Activated CD8-positive, alpha-beta memory T cell treated with anti-CD3 and anti-CD28 coated beads, Interleukin-2, amount 50 U/mL, for 24 hours (primary cell): ENCODE measurements at regions not wholly inside any gene's neighbourhood (a gene's known extent, or its start where the extent isn't known, plus 50 kb on each side); places are given as distances from the start of the nearest gene placed in this dataset.
A peak's percentile ranks its signal among the peaks of the same experiment; 100 is the strongest.

Source experiments
- DNase-seq: peaks from one replicate; pipeline ENCODE4 v3.0.0-alpha.2; 2020; ENCODE audit errors: extremely low read depth

DNA sequence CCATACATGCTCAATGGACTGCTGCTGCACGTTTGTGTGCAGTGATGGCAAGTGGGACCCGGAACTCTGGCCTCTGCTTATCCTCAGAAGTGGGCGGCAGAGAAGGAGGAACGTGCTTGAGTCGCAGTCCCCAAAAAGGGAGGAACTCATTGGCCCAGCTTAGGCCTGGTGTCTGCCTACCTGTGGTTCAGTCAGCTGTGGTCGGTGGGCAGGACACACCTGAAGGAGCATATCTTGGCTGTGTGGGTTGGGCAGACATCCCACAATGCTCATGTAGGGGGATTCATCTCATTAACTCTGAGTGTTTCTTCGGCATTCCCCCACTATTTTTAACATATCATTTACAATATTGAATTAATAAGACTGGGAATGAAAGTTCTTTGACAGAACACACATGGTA lies 122.9 kb upstream of the IL12B start:
- no peak for DNase-seq

DNA sequence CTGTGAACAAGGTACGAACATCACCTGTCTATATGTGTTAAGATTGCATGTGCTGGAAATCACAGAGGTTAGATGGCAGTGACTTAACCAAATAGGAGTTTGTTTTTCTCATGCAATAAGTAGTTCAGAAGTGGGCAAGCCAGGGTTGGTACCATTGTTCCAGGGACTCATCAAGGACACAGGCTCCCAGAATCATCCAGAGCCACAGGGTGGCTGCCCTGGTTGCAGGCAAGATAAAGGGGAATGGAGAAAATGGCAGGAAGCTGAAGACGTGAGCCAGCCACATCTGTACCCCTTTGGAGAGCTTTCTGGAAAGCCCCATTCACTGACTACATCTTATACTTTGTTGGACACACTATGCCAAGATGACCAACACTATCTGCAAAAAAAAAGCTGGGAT lies 126.0 kb upstream of the IL12B start:
- DNase-seq = no peak

DNA sequence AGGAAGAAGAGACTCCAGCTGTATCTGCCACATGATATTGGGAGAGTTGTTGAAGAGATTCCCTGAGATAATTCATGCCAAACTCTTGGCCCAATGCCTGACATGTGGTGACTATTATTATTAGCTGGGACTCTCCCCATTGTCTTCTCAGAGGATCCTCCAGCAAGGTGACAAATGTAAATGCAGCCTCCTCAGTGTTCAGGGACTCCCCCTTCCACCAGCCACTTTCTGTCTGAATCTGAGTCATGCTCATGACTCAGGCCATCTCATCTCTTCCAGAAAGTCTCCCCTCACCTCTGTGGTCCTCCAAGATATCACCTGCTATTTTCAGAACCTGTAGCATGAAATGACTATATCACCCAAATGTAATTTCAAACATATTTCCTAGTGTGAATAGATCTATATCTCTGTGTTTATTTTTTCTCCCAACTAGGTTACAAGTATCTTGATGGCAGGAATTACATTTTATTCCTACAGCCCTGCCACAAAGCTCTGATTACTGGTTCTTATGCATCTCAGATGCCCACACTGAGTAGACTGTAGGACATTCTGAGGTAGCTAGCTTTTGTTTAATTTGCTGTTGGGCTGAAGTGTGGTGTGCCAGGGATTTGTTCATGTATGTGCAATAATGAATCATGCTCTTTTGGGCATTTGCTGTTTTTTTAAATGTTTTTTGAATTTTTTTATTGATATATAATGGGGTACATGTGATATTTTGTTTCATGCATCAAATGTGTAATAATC lies 126.6 kb upstream of the IL12B start:
- peak; percentile 40 for DNase-seq

DNA sequence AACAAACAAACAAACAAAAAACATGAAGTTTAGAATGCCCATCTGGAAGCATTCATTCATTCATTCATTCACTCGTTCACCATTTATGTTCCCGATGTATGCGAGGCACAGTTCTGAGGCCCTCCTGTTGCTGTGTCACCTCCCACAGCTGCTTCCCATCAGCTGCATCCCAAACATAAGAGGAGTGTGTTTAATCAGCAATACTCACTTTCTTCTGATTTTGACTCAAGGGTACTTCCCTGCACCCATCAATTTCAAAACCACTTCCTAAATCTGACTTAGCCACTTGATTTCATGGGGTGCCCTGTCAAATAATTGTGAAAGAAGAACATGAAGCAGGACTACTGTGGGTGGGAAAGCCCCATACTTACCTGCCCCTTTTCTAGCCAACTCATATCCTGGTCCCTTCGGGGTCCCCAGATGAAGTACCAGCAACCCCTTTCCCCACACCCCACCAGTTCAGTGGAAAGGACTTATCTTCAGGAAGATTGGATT lies 128.0 kb upstream of the IL12B start:
- DNase-seq = no peak

DNA sequence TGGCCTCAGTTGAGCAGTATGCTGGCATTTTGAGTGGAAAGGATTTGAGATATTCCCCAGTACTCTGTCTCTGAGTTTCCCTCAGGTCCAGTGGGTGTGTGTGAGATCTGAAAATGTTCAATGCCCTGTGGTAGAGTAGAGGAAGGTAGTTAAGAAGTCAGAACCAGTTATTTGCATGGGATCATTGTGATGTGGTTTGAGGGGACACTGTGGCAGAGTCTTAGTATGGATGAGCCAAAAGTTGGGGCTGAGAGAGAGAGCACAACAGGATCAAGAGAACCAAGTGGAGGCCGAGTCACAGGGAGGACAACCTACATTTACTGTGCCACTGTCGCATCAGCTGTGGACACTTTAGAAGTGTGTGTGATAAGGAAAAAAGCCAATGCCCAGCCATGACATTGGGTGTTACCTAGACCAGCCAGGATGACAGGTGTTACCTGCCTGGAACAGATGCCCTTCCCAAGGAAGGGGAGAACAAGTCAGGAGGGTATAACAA lies 128.9 kb upstream of the IL12B start:
- no peak for DNase-seq

DNA sequence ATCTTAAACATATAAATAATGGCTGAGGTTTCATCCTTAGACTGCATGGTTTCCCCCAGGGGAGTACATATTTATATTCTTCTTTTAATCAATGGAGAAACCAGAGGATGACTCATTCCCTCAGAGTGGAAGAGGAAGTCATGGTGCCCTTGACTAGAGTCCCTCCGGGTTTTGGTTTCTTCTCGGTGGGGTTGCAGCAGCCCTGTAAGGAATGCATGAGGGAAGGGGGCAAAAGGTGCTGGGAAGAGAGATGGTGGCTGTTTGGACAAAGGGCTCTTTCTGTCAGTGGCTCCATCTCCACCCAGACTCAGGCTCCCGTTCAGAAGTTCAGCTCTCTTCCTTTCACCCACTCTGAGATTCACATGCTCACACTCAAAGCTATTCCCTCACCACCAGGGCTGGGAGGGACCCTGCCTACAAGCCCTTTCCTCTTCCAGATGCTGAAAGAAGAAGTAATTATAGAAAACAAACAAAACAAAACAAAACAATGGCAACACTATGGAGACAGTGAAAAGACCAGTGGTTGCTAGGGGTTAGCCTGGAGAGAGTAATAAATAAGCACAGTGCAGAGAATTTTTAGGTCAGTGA lies 129.8 kb upstream of the IL12B start:
- no peak for DNase-seq

DNA sequence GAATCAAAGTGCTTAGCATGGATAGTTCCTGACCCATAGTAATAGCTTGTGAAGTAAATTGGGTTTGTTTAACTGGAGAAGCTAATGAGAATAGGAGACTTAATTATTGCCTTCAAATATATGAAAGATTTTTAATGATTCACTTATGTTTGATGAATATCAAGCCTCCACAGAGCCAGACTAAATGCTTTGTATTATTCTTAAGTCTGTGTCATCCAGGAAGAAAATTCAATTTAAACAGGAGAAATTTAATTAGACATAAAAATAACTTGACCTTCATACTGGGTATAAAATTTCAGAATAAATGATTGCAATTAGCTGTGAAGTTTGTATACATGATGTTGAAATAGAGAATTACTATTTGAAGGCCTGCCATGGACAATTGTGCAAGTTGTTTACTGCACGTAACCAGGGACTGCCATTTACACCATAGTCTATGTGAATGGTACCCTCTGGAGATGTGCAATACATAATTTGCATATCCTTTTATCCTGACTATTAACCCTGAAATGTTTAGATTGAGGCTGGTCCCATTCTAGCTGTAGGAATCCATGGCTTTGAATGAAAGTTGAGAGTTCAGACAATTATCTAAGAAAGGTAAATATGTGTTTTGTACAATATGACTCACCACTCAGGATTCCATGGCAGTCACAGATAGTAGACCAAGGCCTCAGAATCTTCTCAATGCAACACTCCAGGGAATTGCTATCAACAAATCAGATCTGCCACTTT lies 133.5 kb upstream of the IL12B start:
- no peak for DNase-seq

DNA sequence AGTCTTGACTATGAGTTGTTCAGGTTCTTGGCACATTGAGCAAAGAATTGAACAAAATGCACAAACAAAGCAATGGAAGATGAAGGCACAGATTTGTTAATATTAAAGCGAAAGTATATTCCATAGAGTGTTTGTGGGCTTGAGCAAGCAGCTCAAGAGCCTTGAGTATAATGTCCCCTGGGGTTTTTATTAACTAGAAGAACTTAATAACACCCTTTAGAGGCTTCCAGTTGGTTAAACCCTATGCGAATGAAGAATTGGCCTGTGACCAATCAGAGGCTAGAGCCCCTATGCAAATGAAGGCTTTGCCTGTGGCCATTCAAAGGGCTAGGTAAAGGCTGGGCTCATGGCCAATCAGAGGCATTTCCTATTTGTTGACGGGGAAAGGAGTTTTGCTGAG lies 135.3 kb upstream of the IL12B start:
- DNase-seq = no peak

DNA sequence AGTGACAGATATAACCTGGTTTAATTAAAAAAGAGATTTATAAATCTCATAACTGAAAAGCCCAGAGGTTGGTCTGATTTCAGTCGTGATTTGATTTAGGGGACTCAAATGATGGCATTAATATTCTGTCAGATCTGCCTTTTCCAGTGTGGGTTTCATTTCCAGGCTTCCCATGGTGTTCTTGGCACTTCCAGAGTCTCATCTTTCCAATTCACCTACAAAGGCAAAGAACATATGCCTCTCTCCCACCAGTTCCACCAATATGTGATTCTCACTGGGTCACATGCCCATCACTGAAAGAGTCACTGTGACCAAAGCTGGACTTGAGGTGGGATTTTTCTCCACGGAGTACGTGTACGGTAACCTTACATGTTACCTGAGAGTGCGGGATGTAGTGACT lies 137.4 kb upstream of the IL12B start:
- no peak for DNase-seq

DNA sequence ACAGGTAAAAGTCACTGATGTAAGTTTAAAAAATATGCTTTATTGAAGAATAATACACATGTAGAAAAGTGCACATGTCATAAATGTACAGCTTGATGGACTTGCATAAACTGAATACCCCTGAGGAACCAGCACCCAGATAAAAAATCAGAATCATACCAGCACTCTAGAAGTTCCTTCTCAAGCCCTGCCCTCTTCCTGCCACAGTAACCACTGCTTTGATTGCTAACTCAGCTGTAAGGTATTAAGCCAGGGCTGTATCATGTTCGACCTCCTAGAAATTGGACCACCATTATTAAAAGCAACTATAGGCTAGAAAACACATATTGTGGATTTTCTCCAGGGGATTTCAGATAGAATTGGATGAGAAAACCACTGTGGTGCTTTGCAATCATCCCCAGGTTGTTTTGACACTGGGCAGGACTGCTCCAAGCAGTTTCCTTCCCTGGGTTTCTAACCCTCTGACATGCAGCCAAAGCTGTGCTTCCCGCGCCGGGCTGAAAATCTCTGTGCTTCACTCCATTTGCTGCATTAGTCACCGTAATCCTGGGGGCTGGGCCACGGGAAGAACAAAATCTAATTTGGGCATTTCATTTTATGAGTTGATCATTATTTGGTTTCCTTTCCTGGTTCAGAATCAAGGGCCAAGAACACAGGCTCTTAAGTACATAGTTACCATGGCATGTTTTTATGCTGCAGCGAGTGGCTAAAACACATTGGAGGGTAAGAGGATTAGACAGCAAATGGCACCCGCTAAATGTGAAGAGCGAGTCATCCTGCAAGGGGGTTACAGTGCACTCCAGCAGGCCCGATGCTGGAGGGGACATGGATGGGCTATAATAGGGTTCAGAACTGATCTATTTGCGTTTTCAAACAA lies 139.4 kb upstream of the IL12B start:
- DNase-seq = no peak

DNA sequence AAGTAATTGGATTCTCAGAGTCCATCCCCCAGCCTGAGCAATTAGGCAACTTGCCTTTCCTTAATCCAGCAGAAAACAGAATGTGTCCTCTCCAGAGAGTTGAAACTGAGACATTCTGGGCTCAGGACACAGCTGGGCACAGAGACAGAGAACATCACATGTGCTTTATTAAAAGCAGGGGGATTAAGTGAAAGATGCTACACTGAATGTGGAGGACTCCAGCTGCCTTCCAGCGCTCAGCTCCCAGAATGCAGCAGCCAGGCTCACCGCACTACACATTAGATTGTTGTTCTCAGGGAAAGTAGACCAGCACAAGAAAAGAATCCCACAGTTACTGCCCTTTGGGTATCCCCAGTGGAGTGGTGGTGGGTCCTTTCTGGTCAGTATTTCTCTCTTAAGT lies 141.6 kb upstream of the IL12B start:
- no peak for DNase-seq

DNA sequence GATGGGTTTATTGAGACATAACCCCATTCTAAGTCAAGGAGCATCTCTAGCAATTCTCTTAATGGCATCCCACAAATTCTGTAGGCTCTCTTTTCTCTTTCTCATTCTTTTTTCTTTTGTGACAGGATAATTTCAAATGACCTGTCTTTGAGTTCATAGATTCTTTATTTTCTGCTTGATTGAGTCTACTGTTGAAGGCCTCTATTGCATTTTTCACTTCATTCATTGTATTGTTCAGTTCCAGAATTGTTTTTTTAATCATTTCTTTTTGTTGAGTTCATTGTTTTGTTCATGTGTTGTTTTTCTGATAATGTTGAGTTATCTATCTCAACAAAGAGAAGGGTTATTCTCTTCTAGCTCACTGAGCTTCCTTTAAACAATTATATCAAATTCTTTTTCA lies 144.7 kb upstream of the IL12B start:
- DNase-seq = no peak

DNA sequence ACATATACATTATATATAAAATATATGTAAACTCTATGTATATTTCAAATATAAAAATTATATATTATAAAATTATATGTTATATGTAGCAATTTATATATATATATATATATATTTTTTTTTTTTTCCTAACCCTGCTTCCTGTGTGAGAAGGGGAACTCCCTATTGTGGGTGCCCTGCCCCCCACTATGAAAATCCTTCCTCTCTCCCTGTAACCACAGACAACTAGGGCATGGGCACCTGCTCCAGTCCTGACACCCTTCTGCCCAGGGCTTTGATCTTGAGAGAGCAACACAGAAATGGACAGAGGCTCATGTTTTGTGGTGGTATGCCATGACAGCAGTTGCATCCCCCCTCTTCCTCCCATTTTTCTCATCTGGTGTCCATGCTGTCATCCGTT lies 148.7 kb upstream of the IL12B start:
- no peak for DNase-seq

DNA sequence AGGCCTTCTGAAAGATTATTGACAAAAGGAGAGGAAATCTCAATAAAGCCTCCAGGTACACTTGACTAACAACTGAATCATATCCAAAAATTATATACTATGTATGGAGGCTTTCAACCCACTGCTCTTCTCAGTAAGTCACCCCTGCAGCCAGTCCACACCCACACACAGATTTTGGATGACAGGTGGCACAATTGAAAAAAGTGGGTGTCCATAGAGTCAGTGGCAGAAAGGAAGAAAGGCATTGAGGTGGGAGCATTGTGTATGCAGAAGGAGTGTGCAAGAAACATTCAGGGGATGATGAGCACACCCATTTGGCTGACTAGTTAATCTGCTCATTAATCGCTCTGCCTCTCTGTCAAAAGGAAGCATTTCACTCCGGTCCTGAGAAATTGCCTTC lies 150.6 kb upstream of the IL12B start:
- no peak for DNase-seq

DNA sequence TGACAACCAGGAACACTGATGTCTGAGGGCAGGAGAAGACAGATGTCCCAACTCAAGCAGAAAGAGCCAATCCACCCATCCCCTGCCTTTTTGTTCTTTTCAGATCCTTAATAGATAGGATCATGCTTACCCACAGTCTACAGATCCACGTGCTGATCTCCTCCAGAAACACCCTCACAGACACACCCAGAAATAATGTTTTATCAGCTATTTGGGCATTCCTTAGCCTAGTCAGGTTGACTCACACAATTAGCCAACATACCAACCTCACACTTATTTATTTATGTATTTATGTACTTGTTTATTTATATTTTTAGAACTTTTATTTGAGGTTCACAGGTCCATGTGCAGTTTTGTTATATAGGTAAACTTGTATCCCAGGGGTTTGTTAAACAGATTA lies 151.5 kb upstream of the IL12B start:
- no peak for DNase-seq

DNA sequence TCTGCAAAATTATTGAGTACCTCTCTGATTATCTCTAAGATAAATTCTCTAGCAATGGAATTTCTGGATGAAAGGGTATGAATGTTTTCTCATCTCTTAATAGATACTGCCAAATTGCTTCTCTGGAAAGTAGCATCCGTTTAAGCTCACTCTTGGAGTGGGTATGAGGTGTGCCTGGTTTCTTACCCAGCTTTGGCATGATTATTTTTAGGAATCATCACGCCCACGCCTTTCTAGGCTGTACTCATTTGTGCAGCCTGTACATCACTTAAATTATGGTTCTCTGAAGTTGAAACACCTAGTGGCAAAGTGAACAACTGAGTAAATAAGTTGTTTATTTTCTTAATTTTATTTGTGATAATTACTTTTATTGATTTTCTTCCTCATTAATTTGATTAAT lies 156.5 kb upstream of the IL12B start:
- DNase-seq = no peak

DNA sequence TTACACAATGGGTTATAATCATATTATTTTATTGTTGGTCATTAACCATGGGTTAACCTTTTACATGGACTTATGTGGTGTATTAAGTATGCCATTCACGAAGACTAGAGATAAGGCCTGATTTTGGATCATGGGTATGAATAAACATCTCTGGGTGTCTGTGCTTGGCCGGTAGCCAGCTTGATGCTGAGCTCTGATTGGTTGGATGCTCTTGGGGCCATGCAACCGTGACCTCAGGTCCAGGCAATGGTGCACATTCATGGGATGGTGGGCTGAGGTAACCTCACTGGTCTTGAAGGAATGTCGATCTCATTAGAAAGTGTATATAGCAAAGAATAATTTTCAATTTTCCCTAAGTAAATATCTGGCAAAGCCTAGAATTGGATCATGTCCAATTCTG lies 158.2 kb upstream of the IL12B start:
- no peak for DNase-seq

DNA sequence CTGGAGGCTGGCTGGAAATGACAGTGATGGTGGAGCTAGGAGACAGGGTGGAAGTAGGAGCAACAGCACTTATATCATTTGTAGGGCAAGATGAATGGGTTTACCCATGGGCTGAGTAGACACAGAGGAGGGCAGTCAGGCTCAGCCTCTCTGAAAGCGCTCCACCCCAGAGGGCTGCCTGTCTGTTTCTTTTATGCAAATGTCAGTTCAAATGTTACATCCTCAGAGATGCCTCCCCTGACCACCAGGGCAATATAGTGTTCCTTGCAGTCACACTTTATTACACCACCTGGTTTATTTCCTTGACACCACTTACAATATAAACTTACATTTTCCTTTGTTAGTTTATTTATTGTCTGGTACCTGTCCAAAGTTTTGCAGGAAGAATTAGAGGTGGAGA lies 159.5 kb upstream of the IL12B start:
- DNase-seq = no peak

DNA sequence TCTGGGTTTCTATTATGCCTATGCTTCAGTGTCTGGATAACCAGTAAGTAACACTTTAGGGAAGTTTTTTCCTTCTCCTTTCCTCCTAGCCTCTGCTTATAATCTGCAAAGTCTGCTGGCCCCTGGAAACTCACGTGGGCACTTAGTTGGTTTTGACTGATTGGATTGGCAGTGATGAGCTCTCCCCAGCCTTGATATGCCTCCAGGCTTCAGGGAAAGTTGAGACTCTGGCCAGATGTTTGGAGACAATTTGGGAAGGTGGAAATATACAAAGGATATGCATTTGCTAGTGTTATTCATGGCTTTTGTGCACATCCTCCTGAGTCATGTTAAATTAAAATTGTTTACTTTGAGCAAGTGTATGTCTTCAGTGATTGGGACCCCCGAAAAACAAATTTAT lies 160.2 kb upstream of the IL12B start:
- no peak for DNase-seq

DNA sequence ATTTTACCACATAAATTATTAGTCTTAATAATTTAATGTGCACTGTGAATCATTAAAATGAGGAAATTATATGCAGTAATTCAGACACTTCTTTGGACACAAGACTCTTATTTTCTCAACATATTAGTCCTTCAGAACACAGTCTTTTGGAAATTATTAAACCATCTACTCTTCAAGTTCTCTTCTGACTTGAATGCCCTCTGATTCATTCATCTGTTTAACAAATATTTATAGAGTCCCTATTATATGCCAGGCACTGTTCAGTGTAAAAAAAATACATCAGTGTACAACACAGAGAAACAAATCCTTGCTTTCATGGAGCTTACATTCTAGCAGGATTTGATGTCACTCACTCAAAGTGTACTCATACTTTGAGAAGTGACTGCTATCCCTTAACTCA lies 163.4 kb upstream of the IL12B start:
- no peak for DNase-seq

DNA sequence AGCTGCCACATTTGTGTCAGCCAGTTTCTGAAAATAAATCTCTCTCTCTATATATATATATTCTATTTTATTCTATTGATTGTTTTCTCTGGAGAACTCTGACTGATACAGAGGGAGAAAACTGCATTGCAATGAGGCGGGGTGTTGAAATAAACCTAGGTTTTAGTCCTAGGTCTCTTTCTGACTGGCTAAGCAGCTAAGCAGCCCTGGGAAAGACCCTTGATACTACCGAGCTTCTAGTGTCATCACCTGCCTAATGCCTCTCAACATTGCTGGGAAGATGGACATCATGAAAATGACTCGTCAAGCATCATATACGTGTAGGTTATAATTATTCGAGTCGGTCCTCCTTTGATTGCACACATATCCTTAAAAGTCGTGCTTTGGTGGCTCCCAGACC lies 166.5 kb upstream of the IL12B start:
- DNase-seq = no peak

DNA sequence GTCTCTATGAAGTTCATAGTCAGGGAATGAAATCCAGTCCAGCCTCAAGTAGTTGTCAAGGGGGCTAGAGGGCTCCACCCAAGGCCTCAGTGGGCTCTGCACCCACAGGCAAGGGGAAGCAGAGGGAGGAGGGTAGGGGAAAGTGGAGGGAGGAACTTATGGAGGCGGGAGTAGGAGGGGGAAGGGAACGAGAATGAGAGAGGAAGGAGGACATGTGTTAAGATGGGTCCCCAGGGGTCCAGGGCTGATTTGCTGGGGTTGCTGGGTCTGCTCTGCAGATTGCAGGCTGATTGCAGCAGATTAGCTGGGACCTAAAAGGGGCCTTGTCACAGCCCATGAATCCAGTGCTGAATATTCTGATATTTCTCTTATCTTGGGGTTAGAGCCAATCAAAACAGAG lies 166.9 kb upstream of the IL12B start:
- no peak for DNase-seq
